GM19099 (cell line): ENCODE measurements at regions not wholly inside any gene's neighbourhood (a gene's known extent, or its start where the extent isn't known, plus 50 kb on each side); places are given as distances from the start of the nearest gene placed in this dataset.

Source experiments
- POLR2A ChIP-seq: IDR thresholded peaks from 3 replicates; pipeline ENCODE4 v1.6.1; 2011; ENCODE audit warnings: low read depth; ENCODE audit not compliant: insufficient read length; ENCODE audit errors: extremely low read depth

DNA sequence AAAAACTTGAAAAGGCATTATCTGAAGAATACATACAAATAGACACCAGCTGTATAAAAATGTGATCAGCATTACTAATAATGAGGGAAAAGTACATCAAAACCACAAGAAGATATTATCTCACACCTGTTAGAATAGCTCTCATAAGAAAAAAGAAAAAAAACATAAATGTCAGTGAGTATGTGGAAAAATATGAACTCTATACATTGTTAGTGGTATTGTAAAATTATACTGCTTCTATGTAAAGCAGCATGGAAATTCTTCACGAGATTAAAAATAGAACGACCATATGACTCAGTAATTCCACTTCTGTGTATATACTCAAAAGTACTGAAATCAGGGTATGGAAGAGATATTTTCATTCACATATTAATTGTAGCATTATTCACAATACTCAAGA, 1146.4 kb downstream of the SLITRK5 start:
- TF ChIP-seq POLR2A: no peak

DNA sequence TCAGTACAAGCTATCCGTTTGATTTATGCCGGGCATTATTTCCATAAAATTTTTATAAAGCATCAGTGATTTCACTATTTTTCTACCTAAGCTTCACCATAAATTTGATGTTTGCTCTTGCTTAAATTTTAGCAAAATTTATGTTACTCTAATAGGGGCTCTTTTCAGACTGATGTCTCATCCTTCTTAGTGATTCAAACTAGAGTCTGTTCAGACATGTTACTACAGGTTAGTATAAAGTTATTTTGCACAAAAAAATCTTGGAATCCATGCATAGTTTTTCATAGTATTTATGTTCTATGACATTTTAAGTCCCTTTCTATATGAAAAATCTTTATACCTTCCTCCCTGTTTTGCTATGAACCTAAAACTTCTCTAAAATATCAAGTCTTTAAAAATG, 1151.9 kb downstream of the SLITRK5 start:
- no peak for TF ChIP-seq POLR2A

DNA sequence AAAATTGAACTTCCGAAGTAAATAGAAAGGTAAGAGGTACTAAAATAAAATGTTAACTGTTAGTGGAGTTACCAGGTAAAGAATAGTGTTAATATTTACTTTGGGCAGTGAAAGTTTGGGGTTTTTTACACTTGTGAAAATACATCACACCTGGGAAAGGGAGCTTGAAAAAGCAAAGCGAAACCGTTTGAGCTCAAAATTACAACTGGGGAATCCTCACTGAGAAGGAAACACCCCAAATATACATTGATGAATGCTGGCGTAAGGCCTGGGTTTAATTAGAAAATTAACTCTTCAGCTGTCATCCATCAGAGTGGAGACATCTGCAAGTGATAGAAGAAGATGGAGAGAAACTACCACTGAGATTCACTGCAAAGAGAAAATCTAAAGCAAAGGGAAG, 1153.0 kb downstream of the SLITRK5 start:
- TF ChIP-seq POLR2A: no peak

DNA sequence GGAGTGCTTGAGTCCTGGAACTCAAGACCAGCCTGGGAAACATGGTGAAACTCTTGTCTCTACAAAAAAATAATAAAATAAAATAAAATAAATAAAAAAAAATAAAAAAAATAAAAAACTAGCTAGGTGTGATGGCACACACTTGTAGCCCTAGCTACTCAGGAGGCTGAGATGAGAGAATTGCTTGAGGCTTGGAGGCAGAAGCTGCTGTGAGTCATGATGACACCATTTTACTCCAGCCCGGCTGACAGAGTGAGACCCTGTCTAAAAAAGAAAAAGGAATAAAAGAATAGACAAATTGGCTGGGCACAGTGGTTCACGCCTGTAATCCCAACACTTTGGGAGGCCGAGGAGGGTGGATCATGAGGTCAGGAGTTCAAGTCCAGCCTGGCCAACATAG, 1168.9 kb downstream of the SLITRK5 start:
- TF ChIP-seq POLR2A: no peak

DNA sequence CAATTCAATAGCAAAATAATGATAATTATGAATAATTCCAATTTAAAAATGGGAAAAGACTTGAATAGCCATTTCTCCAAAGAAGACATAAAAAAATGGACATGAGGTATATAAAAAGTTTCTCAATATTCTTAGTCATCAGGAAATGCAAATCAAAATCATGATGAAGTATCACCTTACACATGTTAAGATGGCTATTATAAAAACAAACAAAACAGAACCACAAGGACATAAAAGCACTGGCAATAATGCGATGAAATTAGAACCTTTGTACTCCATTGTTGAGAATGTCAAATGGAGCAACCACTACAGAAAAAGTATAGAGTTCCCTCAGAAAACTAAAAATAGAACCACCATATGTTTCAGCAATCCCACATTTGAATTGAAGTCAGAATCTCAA, 1186.1 kb downstream of the SLITRK5 start:
- TF ChIP-seq POLR2A: no peak

DNA sequence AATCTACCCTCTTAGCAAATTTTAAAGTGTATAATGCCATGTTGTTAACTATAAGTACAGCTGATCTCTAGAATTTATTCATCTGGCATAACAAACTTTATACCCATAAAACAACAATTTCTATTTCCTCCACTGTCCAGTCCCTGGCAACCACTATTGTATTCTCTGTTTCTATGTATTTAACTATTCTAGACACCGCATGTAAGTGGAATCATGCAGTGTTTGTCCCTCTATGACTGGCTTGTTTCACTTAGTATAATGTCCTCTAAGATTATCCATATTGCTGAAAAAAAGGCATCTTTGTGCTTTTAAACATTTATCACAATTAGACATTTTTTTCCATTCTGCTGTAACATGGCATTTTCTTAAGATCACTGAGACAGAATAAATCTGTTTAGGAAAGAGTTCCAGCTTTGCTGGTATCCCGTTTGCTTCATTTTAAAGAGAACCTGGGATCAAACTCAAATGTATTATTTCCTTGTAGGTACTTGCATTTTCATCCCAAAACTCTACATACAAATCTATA, 1191.0 kb downstream of the SLITRK5 start:
- no peak for TF ChIP-seq POLR2A

DNA sequence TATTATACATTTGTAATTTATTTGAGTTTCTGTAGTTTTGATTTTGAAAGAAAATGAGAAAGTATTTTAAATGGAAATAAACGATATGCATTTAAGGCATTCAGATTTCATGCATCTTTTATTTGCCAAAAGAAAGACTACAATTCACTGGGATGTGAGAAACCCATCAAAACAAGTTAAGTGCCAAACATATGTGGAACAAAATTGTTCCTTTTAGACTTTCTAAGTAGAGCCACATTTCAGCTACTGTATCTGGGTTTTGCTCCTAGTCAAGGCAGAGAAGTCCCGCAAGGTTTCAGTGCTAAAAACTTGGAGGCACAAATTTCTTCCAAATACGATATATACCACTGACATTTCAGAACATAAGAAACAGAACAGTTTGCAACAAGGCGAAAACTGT, 1191.9 kb downstream of the SLITRK5 start:
- TF ChIP-seq POLR2A: no peak

DNA sequence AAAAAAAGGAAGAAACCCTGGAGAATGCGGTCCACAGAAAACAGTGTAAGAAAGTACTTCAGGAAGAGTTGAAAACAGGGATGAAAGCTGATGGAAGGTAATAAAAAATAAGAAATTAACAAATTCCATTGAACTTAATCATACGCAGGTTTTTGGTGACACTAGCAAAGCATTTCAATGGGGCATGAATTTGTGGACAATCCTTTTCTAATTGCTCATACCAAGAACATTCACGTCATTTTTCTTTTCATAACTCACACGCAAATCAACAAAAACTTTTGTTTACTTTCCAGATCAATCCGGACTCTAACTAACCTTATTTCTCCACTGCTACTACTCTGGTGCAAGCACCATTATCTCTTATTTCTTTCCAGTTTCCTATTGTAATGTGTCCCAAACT, 1195.0 kb downstream of the SLITRK5 start:
- no peak for TF ChIP-seq POLR2A

DNA sequence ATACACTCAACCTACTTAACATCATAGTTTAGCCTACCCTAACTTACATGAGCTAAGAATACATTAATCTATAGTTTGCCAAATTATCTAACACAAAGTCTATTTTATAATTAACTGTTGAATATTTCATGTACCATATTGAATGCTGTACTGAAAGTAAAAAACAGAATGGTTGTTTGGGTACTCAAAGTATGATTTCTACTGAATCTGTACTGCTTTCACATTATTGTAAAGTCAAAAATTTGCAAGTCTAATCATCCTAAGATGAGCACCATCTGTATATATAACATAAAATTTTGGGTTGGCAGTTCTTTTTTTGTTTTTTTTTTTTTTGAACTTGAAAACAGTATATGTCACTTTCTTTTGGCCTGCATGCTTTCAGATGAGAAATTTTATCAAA, 1212.6 kb downstream of the SLITRK5 start:
- no peak for TF ChIP-seq POLR2A

DNA sequence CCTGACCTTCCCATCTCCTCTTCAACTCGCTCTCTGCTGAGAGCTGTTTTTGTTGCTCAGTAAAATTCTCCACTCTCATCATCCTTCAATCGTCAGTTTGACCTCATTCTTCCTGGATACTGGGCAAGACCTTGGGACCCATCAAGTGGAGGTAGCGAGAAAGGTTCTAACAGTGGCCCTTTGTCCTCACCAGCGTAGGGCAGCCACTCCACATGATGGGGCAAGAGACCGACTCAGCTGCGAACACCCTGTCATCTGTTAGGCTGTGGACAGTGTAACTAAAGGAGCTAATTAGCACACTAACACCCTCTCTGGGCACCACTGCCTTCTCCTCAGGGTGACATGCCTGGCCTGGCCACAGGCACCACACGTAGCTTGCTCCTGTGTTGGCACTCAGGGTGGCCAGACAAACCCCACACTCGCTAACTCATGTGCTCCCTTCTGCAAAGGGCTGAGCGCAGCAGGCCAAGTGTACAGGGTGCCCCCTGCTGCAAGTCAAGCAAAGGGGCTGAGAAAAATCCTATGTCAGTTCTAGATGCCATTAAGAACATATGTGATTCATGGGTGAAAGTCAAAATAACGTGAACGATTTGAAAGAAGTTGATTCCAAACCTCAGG, 1216.0 kb downstream of the SLITRK5 start:
- TF ChIP-seq POLR2A: no peak

DNA sequence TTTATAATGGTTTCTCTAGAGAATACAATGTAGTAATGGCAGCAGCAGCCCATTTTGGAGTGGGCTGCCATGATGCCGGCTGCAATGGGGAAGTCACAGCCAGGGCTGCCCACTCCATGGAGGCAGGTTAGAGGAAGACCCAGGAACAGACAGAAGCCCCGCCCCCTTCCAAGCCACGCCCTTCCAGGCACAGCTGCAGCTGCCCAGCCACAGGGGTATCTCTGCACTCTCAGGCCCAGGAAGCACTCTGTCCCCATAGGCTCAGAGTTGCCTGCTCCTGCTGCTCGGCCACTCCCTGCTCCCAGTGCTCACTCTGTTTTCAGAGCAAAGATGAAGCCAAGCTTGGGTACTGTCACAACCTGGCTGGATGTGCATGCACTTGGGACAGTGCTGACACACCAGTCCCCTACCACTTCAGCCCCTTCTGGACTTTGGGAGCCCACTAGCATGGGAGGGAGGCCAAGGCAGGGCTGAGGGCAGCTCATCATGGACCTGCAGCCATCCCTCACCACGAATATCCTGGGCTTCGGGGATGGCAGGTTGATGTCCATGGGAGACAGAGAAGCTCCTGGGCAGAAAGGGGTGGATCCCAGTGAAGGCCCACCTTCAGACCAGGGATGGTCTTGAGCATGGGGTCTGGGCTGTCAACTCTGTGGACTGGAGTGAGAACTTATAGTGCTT, 1224.2 kb downstream of the SLITRK5 start:
- no peak for TF ChIP-seq POLR2A

DNA sequence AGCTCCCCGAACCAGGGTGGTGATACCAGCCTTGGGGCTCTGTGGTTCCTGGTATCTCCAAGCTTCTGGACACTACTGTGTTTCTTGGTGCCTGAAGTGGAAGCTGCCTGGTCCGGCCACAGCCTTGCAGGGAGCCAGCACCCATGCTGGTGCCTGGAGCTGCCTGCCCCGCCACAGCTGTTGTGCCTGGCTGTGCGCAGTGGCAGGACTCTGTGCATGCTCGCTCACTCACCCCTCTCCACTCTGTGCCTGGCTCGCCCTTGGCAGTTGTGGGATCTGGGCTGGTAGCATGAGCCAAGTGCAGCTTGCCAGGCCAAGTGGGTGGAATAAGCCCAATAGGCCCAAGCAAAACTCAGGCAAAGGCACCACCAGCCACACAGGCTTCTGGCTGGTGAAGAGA, 1225.3 kb downstream of the SLITRK5 start:
- TF ChIP-seq POLR2A: no peak

DNA sequence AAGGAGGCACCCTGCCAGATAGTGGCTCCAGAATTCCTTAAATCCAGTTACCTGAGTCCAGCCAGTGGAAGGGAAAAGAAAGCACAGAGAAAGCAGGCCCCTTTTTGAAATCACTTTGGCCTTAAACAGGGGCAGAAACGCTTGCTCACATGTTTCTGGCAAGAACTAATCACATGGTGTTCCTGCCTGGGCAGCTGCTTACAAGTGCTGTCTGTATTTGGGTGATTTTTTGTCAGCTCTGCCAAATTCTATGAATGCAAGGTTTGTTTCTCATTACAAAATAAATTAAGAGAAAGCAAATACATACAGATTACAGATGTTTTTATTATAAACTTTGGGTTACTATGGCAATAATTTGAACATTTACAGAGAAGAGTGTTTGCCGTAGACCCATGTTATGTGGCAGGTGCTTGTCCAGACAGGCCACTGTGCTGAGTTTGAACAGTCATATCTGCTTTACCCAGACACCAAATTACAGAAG, 1237.8 kb downstream of the SLITRK5 start:
- TF ChIP-seq POLR2A: no peak

DNA sequence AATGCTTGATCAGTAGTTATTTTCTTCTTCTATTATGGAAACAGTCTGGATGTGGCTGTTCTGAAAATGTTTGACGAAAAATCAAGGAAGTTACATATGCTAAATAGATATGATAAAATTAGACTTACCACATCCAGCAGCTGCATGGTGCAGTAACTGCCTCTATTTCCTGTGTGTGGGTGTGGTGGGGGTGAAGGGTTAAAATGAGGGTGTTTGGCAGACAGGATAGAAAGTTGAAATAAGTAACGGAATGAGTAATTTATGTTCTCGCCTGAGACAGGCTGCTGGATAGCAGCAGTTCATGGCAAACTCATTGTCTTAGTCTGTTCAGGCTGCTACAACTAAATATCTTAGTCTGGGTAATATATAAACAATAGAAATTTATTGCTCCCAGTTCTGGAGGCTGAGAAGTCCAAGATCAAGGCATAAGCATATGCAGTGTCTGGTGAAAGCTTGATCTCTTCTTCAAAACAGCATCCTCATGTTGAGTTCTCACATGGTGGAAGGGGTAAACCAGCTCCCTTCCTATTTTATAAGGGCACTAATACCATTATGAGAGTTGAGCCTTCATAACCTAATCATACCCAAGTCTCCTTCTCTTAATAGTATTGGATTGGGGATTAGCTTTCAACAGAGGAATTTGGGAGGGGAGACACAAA, 1248.9 kb downstream of the SLITRK5 start:
- TF ChIP-seq POLR2A: no peak

DNA sequence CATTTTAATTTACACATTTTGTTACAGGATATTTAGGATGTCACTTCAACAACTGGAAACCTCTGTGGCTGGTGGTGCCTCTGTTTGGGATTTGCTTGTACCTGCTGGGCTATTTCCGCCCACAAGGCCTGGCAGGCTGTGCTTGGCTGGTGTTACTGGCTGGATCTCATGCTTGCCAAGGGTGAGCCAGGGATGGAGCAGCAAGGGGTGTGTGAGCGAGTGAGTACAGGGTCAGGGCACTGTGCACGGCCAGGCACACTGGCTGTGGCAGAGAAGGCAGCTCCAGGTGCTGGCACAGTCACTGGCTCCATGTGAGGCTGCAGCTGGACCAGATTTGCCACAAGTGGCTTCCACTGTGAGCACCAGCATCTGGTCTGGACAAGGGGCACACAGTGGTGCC, 1254.8 kb downstream of the SLITRK5 start:
- no peak for TF ChIP-seq POLR2A
